Choroid plexus epithelial cell (primary cell): ENCODE measurements at regions not wholly inside any gene's neighbourhood (a gene's known extent, or its start where the extent isn't known, plus 50 kb on each side); places are given as distances from the start of the nearest gene placed in this dataset.

Source experiments
- DNase-seq: peaks from one replicate; pipeline ENCODE4 v3.0.0-alpha.2; 2010; ENCODE audit warnings: low read depth
- H3K4me3 ChIP-seq: 2 replicates; pipeline ENCODE4 v1.5.1; 2011; ENCODE audit warnings: low read depth, mild to moderate bottlenecking, control low read depth, low read length, moderate library complexity
- CTCF ChIP-seq: conservative IDR thresholded peaks from 2 replicates; pipeline ENCODE4 v1.5.1; 2011; ENCODE audit warnings: low read depth, mild to moderate bottlenecking, control low read depth, inconsistent platforms, low read length, moderate library complexity

- no peak for DNase-seq
- no peak overlapping the region for H3K4me3 ChIP-seq
- TF ChIP-seq CTCF = no peak
These were observed 515.6 kb upstream of the SGO1 start for GRCh38 chr3:20701641-20702040.

- H3K4me3 ChIP-seq = no peak overlapping the region
- no peak for TF ChIP-seq CTCF
- no peak for DNase-seq
These were observed 514.7 kb upstream of the SGO1 start for GRCh38 chr3:20700714-20701113.

- H3K4me3 ChIP-seq = no peak overlapping the region
- TF ChIP-seq CTCF = no peak
- no peak for DNase-seq
These were observed 512.9 kb upstream of the SGO1 start for GRCh38 chr3:20698896-20699295.

GRCh38 chr3:20696388-20697150, 510.6 kb upstream of the SGO1 start:
- no peak for TF ChIP-seq CTCF
- no peak overlapping the region for H3K4me3 ChIP-seq

GRCh38 chr3:20692675-20693074, 506.7 kb upstream of the SGO1 start:
- DNase-seq = no peak
- H3K4me3 ChIP-seq = no peak overlapping the region
- TF ChIP-seq CTCF = no peak

More at GRCh38 chr3:20696388-20697150, 510.6 kb upstream of the SGO1 start:
- DNase-seq = no peak

GRCh38 chr3:20683910-20684309, 497.9 kb upstream of the SGO1 start:
- DNase-seq = peak; percentile 60
- no peak overlapping the region for H3K4me3 ChIP-seq
- no peak for TF ChIP-seq CTCF

GRCh38 chr3:20682573-20682972, 496.6 kb upstream of the SGO1 start:
- peak; percentile 7 for DNase-seq
- no peak overlapping the region for H3K4me3 ChIP-seq
- TF ChIP-seq CTCF = no peak
